Brain microvascular endothelial cell (primary cell): ENCODE measurements at regions not wholly inside any gene's neighbourhood (a gene's known extent, or its start where the extent isn't known, plus 50 kb on each side); places are given as distances from the start of the nearest gene placed in this dataset.

ENCODE experiments used
- DNase-seq: peaks from one replicate; pipeline ENCODE4 v3.0.0-alpha.2; 2020
- H3K27ac ChIP-seq: fragments of 250-450 bp; sonication (Bioruptor Pico); 2 replicates; pipeline ENCODE4 v1.5.1; 2020; ENCODE audit warnings: mild to moderate bottlenecking, moderate library complexity
- H3K27me3 ChIP-seq: fragments of 250-450 bp; sonication (Bioruptor Pico); replicated peaks from 2 replicates; pipeline ENCODE4 v1.5.1; 2020; ENCODE audit warnings: mild to moderate bottlenecking
- H3K36me3 ChIP-seq: fragments of 250-450 bp; sonication (Bioruptor Pico); replicated peaks from 2 replicates; pipeline ENCODE4 v1.5.1; 2020; ENCODE audit warnings: mild to moderate bottlenecking
- H3K4me3 ChIP-seq: 2 replicates; pipeline ENCODE4 v1.5.1; 2011; ENCODE audit warnings: low read depth, mild to moderate bottlenecking, control low read depth, low read length, moderate library complexity
- in situ Hi-C: cut with HindIII; loops from 2 replicates; pipeline ENCODE4 v1.10.0; 2017; ENCODE audit warnings: low sequenced_read_pairs, low pct_ligation_motif_present
- TF ChIP-seq, protein P1 (sequence below): IDR thresholded peaks from 2 replicates; pipeline ENCODE4 v1.5.1; 2011; ENCODE audit warnings: low read depth, mild to moderate bottlenecking, moderate library complexity, low read length, control low read depth, inconsistent platforms; ENCODE audit errors: missing control alignments

DNA sequence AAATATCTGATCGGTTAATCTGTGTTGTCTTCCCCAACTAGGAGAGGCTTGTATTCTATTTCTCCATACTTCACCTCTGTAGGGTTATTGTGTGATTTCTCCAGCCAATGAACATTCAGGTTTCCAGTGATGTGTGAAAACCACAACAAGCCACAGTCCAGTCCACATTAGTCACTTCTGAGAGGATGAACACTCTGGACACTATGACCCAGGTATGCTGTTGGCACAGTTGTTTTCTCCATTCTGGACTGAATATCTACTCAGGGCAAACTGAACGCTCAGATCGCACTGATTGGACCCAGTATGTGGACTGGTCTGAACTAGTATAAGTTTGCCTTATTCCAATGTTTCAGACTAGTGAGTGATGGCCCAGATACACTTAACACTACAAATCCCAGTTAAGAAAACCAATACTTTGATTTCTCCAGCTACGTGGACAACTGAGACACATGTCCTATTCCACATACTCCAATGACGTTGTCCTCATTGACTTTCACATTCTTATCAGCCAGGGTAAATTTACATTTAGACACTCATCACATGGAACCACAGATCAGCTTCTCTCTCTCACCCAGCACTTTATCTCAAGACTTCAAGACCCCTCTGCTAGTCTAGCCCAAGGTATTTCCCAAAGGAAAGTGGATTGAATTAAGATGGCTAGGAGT is 587.4 kb upstream of the SGO1 start:
- no peaks in the 10 kb centered on the region for H3K27me3 ChIP-seq
- no peak overlapping the region for H3K27ac ChIP-seq
- in situ Hi-C loops, result no loop called here
- H3K4me3 ChIP-seq, result no peak overlapping the region
- H3K36me3 ChIP-seq, result no peaks in the 10 kb centered on the region
- DNase-seq, result no peak
- TF ChIP-seq, protein P1, sequence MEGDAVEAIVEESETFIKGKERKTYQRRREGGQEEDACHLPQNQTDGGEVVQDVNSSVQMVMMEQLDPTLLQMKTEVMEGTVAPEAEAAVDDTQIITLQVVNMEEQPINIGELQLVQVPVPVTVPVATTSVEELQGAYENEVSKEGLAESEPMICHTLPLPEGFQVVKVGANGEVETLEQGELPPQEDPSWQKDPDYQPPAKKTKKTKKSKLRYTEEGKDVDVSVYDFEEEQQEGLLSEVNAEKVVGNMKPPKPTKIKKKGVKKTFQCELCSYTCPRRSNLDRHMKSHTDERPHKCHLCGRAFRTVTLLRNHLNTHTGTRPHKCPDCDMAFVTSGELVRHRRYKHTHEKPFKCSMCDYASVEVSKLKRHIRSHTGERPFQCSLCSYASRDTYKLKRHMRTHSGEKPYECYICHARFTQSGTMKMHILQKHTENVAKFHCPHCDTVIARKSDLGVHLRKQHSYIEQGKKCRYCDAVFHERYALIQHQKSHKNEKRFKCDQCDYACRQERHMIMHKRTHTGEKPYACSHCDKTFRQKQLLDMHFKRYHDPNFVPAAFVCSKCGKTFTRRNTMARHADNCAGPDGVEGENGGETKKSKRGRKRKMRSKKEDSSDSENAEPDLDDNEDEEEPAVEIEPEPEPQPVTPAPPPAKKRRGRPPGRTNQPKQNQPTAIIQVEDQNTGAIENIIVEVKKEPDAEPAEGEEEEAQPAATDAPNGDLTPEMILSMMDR, result no peak

DNA sequence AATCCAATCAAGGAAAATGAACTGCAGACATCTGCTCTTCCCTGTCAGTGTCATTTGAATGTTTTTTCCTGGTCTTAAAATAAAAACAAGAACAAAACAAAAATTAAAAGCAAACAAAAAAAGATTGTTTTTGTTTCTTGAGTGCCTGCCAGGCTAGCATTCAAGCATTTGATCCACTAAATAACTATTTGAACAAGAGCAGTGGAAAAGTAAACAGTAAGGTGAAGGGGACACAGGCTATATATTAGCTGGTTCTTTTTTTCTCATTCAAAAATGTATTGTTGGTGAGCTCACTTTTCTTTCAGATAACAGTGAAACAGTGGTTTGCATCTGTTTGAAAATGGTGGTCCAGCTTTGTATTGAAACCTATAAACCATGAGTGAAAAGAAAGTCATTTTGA is 586.9 kb upstream of the SGO1 start:
- H3K36me3 ChIP-seq, result no peaks in the 10 kb centered on the region
- in situ Hi-C loops, result no loop called here
- TF ChIP-seq, protein P1, result no peak
- H3K27ac ChIP-seq, result no peak overlapping the region
- DNase-seq, result no peak
- H3K27me3 ChIP-seq, result no peaks in the 10 kb centered on the region
- no peak overlapping the region for H3K4me3 ChIP-seq

DNA sequence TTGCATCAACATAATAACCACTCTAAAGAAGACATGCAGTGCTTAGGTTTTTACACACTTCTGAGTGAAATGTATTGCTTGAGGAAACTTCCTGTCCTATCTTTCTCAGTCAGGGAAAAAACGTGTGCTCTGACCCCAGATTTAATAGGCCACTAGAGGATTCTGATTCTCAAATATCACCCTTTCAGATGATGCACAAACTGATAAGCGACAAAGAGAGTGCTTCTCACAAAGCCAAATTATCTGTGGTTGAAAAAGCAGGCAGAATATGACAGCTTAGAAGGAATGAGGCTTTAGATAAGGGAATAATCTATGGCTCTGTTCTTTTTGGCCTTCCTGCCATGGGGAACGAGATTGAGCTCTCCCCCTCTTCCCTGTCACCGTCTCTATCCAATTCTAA is 583.4 kb upstream of the SGO1 start:
- H3K27ac ChIP-seq, result no peak overlapping the region
- in situ Hi-C loops, result no loop called here
- H3K27me3 ChIP-seq, result no peaks in the 10 kb centered on the region
- H3K4me3 ChIP-seq, result no peak overlapping the region
- TF ChIP-seq, protein P1, result no peak
- no peaks in the 10 kb centered on the region for H3K36me3 ChIP-seq
- peak; percentile 6 for DNase-seq

DNA sequence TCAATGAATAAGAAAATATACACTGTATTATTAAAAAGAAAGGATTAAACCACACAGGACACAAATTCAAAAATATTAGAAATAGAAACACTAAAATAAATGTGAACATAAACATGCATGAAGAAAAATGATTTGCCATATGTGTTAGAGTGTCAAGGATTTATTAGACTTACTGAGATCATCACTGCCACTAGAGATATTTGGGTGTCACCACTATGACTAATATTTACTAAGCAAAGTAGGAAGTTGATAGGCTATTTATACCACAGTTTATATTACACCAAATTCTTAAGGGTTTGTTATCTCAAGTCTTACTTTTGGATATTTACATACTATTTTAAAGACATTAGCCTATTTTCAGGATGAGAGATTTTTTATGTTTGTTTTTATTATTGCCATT is 575.0 kb upstream of the SGO1 start:
- no peak overlapping the region for H3K27ac ChIP-seq
- DNase-seq, result no peak
- no peaks in the 10 kb centered on the region for H3K27me3 ChIP-seq
- H3K36me3 ChIP-seq, result no peaks in the 10 kb centered on the region
- in situ Hi-C loops, result no loop called here
- no peak overlapping the region for H3K4me3 ChIP-seq
- TF ChIP-seq, protein P1, result no peak

DNA sequence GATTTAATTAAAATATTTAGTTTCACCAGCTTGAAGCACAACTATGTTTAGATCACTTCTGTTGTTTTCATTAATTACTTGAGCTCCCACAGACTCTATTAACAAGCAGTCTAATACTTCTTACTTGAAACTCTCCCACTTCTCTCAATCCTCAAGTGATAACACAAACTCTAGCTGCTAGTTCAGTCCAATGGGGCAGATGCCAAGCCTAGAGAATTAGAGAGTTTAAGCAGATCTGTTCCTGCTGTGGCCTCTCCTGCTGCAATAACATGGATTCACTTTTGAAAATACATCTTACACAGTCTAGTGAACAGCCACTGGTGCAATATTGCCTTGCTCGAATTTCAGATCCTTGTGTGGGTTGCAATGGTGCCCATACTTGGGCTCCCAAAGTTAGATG is 566.4 kb upstream of the SGO1 start:
- H3K4me3 ChIP-seq, result no peak overlapping the region
- H3K27ac ChIP-seq, result no peak overlapping the region
- in situ Hi-C loops, result no loop called here
- TF ChIP-seq, protein P1, result no peak
- H3K36me3 ChIP-seq, result no peaks in the 10 kb centered on the region
- no peaks in the 10 kb centered on the region for H3K27me3 ChIP-seq
- DNase-seq, result no peak

DNA sequence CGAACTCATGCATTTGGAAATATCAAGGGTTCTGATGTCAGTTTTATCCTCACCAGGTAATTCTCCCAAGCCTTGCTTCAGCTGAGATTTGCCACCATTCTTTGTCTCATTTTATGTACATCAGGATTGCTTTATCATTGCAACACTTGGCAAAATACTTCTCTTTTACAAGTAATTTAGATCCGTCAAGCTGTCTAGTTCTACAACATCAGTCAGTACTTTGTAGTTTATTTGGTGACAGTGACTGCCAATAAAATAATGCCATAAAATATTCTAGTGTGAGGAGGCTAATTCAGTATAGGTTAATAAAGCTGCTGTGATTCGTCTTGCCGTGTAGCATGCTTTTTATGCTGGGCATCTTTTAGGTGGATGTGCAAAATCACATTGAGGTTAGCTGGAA is 565.3 kb upstream of the SGO1 start:
- H3K36me3 ChIP-seq, result no peaks in the 10 kb centered on the region
- in situ Hi-C loops, result no loop called here
- no peak for DNase-seq
- H3K4me3 ChIP-seq, result no peak overlapping the region
- no peaks in the 10 kb centered on the region for H3K27me3 ChIP-seq
- TF ChIP-seq, protein P1, result no peak
- H3K27ac ChIP-seq, result no peak overlapping the region
